Thyroid gland (tissue), 4 donors: ENCODE measurements at regions not wholly inside any gene's neighbourhood (a gene's known extent, or its start where the extent isn't known, plus 50 kb on each side); places are given as distances from the start of the nearest gene placed in this dataset.

ENCODE experiments used
- CTCF ChIP-seq, 6 experiments: fragments of 200-600 bp in 3 of 6; fragments of 450-650 bp in 3 of 6; sonication (generic) in 3 of 6; IDR thresholded peaks; one replicate each; pipeline ENCODE4 v1.5.1; 2016 to 2019; ENCODE audit warnings: antibody characterized with exemption in 6 of 6, mild to moderate bottlenecking in 2 of 6, inconsistent platforms in 1 of 6, moderate library complexity in 1 of 6
- POLR2A ChIP-seq, 2 donors: fragments of 450-650 bp; IDR thresholded peaks; one replicate each; pipeline ENCODE4 v1.6.1; 2017; ENCODE audit warnings: antibody characterized with exemption in 2 of 2, mild to moderate bottlenecking in 2 of 2, moderate library complexity in 1 of 2

GRCh38 chr9:75639971-75640610, 250.4 kb upstream of the PCSK5 start:
- no peak for TF ChIP-seq CTCF (IDR thresholded peaks at IDR 0.05)
- TF ChIP-seq POLR2A (IDR thresholded peaks at IDR 0.05), result no peak
